ENCODE measurements at regions not wholly inside any gene's neighbourhood (a gene's known extent, or its start where the extent isn't known, plus 50 kb on each side); places are given as distances from the start of the nearest gene placed in this dataset.

GRCh38 chr16:80125677-80126076 is 415.1 kb upstream of the DYNLRB2 start:
- no peak for TF ChIP-seq CTCF (IDR thresholded peaks at IDR 0.05)
- TF ChIP-seq, protein P1, sequence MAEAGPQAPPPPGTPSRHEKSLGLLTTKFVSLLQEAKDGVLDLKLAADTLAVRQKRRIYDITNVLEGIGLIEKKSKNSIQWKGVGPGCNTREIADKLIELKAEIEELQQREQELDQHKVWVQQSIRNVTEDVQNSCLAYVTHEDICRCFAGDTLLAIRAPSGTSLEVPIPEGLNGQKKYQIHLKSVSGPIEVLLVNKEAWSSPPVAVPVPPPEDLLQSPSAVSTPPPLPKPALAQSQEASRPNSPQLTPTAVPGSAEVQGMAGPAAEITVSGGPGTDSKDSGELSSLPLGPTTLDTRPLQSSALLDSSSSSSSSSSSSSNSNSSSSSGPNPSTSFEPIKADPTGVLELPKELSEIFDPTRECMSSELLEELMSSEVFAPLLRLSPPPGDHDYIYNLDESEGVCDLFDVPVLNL (CRISPR knock-in tag; IDR thresholded peaks at IDR 0.05; ENCODE audit: borderline replicate concordance, low read depth), result no peak
- TF ChIP-seq, protein P2, sequence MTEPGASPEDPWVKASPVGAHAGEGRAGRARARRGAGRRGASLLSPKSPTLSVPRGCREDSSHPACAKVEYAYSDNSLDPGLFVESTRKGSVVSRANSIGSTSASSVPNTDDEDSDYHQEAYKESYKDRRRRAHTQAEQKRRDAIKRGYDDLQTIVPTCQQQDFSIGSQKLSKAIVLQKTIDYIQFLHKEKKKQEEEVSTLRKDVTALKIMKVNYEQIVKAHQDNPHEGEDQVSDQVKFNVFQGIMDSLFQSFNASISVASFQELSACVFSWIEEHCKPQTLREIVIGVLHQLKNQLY (CRISPR knock-in tag; IDR thresholded peaks at IDR 0.05), result no peak
- no peak for TF ChIP-seq MAX (CRISPR knock-in tag; IDR thresholded peaks at IDR 0.05)
- no peak for TF ChIP-seq RELA (CRISPR knock-in tag; IDR thresholded peaks at IDR 0.05; ENCODE audit: borderline replicate concordance)
- TF ChIP-seq ELF4 (CRISPR knock-in tag; IDR thresholded peaks at IDR 0.05; ENCODE audit: low read depth), result no peak
- TF ChIP-seq NR2C2 (CRISPR knock-in tag; IDR thresholded peaks at IDR 0.05), result no peak
- TF ChIP-seq SP1 (CRISPR knock-in tag; conservative IDR thresholded peaks at IDR 0.05), result no peak
- TF ChIP-seq FOXK1 (CRISPR knock-in tag; IDR thresholded peaks at IDR 0.05), result no peak
- TF ChIP-seq NR3C1 (CRISPR knock-in tag; conservative IDR thresholded peaks at IDR 0.05; ENCODE audit: low read depth), result no peak
- TF ChIP-seq ETV6 (CRISPR knock-in tag; IDR thresholded peaks at IDR 0.05), result no peak

Measured in WTC11 (cell line).